Coronary artery (tissue), 2 donors: ENCODE measurements at regions not wholly inside any gene's neighbourhood (a gene's known extent, or its start where the extent isn't known, plus 50 kb on each side); places are given as distances from the start of the nearest gene placed in this dataset.

Source experiments
- DNase-seq: peaks from one replicate; pipeline ENCODE4 v3.0.0-alpha.2; 2017; ENCODE audit warnings: low spot score
- H3K27ac ChIP-seq, 2 donors: fragments of 200-600 bp; sonication (generic); one replicate each; pipeline ENCODE4 v1.5.1; 2016 to 2019
- H3K4me3 ChIP-seq: fragments of 200-600 bp; sonication (generic); 2 replicates; pipeline ENCODE4 v1.5.1; 2016; ENCODE audit warnings: mild to moderate bottlenecking, moderate library complexity
- TF ChIP-seq, protein P1 (sequence below): fragments of 200-600 bp; sonication (generic); IDR thresholded peaks from one replicate; pipeline ENCODE4 v1.5.1; 2019; ENCODE audit warnings: antibody characterized with exemption

DNA sequence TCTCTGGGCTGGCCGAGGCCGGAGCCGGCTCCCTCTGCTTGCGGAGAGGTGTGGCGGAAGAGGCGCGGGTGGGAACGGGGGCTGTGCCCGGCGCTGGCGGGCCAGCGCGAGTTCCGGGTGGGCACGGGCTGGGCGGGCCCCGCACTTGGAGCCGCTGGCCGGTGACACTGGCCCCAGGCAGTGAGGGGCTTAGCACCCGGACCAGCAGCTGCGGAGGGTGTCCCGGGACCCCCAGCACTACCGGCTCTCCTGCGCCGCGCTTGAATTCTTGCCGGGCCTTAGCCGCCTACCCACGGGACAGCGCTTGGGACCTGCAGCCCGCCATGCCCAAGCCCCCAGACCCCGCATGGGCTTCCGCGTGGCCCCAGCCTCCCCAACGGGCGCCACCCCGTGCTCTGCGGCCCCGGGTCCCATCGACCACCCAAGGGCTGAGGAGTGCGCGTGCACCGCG is 736.3 kb upstream of the ARRDC4 start:
- TF ChIP-seq, protein P1, sequence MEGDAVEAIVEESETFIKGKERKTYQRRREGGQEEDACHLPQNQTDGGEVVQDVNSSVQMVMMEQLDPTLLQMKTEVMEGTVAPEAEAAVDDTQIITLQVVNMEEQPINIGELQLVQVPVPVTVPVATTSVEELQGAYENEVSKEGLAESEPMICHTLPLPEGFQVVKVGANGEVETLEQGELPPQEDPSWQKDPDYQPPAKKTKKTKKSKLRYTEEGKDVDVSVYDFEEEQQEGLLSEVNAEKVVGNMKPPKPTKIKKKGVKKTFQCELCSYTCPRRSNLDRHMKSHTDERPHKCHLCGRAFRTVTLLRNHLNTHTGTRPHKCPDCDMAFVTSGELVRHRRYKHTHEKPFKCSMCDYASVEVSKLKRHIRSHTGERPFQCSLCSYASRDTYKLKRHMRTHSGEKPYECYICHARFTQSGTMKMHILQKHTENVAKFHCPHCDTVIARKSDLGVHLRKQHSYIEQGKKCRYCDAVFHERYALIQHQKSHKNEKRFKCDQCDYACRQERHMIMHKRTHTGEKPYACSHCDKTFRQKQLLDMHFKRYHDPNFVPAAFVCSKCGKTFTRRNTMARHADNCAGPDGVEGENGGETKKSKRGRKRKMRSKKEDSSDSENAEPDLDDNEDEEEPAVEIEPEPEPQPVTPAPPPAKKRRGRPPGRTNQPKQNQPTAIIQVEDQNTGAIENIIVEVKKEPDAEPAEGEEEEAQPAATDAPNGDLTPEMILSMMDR: no peak

DNA sequence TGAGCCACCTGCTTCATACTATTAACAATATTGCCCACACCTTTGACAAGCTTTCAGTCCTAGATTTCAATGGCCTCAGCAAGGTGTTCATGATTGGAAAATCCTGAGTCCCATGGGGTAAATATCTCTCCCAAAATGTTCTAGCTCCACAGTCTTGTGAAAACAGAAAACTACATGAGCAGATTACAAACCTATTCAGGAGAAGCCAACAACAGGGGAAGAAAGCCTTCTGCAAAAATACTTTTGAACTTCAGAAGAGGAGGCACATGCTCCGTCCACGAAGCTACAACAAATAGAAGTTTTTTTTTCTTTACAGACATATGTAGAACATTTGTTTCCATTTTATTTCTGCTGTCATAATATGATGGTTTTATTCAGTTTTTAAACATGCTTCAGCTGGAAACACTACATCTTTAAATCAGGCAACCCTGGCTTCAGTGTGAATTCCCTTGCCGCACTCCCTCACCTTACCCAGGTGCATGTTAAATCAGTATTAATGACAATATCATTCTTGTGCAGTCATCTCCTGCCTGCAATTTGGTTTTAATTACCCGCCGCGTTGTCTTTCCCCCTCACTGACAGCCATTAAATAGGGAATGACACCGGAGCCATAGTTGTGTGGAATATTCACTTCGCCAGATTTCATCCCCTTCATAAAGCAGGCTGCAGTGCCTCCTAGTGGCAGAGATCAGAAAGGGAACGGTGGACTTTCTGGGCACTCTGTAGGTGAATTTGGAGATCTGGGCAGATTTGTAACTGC is 725.5 kb upstream of the ARRDC4 start:
- no peak overlapping the region for H3K27ac ChIP-seq
- no peak overlapping the region for H3K4me3 ChIP-seq
- TF ChIP-seq, protein P1: peak; percentile 75
- no peak for DNase-seq

More for the DNA sequence above, 736.3 kb upstream of the ARRDC4 start:
- no peak overlapping the region for H3K4me3 ChIP-seq
- H3K27ac ChIP-seq: no peak overlapping the region
- no peak for DNase-seq

DNA sequence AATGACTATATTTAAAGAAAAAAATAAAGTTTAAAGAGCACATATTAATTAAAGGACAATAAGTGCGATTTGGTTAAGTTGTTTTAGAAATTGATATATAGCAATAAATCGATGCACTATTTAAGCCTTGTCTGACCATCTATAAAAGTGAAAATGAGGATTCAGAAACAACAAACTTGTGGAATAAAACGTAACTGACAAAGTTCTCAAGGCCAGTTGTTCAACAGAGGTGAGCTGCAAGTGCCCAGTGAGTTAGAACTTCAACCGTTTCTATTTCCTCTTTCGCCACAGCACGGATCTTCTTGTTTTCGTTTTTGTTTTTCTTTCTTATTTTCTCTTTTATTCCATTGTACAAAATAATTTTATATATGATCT is 724.9 kb upstream of the ARRDC4 start:
- TF ChIP-seq, protein P1: no peak
- DNase-seq: no peak
- no peak overlapping the region for H3K27ac ChIP-seq
- H3K4me3 ChIP-seq: no peak overlapping the region

DNA sequence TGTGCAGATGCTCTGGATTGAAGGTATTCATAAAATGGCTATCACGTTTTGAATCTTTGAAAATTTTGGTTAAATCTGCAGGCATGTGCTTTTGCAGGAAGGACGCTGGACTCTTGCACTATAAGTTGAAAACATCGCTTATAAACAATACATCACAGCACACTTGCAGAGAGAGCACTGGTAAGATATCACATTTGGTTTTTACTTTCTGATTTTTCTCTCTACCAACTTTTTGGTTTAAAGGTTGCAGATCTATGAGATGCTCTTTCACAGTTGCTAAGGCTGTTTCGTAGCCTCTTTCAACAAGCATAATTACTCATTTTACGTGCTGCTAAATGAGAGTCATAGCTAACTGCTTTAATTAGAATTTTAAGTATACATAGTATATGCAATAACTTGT is 724.4 kb upstream of the ARRDC4 start:
- H3K27ac ChIP-seq: no peak overlapping the region
- TF ChIP-seq, protein P1: no peak
- no peak overlapping the region for H3K4me3 ChIP-seq
- DNase-seq: no peak

DNA sequence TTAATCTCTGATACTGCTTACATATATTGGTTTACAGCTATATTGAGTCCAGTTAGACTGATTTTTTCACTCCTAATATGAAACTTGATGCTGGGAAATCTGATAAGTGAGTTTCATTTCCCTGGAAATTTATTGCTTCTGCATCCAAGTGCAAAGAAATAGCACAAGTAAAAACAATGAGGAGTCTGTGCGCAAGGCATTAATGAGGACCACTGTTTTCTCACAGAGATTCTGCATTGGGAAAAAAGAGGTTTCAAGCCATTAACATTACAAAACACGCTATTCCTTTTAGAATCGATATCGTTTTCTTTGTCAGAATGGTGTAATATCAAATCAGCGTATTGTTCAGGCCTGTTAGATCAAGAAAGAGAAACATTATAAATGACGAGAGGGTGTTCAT is 723.3 kb upstream of the ARRDC4 start:
- DNase-seq: no peak
- TF ChIP-seq, protein P1: no peak
- Histone ChIP-seq H3K4me3 (no peak overlapping the region), H3K27ac (no peak overlapping the region)

DNA sequence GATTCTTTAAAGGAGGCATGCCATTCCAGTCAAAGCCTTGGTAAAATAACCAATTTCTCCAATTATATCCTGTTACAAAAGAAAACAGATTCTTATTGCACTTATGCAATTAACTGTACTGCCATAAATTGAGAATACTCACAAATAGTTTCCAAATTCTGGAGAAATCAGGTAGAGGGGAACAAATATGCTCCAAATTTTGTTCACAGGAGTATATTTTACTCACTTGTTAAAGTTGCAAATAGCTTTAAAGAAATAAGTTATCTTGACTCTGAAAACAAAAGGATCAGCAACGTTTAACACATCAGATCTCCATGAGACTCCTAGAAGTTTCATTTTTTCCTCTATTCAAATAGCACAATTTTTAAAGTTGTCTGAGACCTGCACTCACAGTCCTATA is 712.1 kb upstream of the ARRDC4 start:
- no peak overlapping the region for H3K27ac ChIP-seq
- TF ChIP-seq, protein P1: no peak
- DNase-seq: no peak
- no peak overlapping the region for H3K4me3 ChIP-seq

DNA sequence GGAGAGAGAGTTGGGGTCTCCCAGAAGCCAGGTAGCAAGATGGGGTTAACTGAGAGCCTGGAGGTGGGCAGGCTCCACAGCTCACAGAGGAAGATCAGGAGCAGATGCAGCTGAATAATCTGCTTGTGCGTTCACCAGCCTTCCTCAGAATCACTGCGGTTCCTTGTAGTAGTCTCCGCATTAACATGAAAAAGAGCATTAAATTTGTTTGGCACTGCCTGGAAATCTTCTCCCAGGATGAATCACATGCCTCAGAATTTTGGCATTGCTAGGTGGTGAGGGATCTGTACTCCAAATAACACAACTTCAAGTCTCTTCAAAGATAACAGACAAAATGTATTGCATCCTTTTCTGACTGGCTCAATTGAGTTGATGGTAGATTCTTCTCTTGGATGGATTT is 700.6 kb upstream of the ARRDC4 start:
- TF ChIP-seq, protein P1: no peak
- Histone ChIP-seq H3K4me3 (no peak overlapping the region), H3K27ac (no peak overlapping the region)
- DNase-seq: no peak
